Activated naive CD8-positive, alpha-beta T cell treated with anti-CD3 and anti-CD28 coated beads for 36 hours (primary cell): ENCODE measurements at regions not wholly inside any gene's neighbourhood (a gene's known extent, or its start where the extent isn't known, plus 50 kb on each side); places are given as distances from the start of the nearest gene placed in this dataset.

Source experiments
- DNase-seq: peaks from one replicate; pipeline ENCODE4 v3.0.0; 2021
- H3K27ac Mint-ChIP-seq: one replicate; pipeline ENCODE4 v1.8.0; 2022; ENCODE audit warnings: mild to moderate bottlenecking, moderate library complexity, mixed read lengths
- H3K27me3 Mint-ChIP-seq: one replicate; pipeline ENCODE4 v1.8.0; 2022; ENCODE audit warnings: mild to moderate bottlenecking, mixed read lengths
- H3K36me3 Mint-ChIP-seq: one replicate; pipeline ENCODE4 v1.8.0; 2021; ENCODE audit warnings: mild to moderate bottlenecking, mixed read lengths
- H3K4me1 Mint-ChIP-seq: one replicate; pipeline ENCODE4 v1.8.0; 2021; ENCODE audit warnings: mixed read lengths
- H3K4me3 Mint-ChIP-seq: one replicate; pipeline ENCODE4 v1.8.0; 2022; ENCODE audit warnings: mild to moderate bottlenecking, moderate library complexity, mixed read lengths
- H3K9me3 Mint-ChIP-seq: one replicate; pipeline ENCODE4 v1.8.0; 2022; ENCODE audit warnings: mixed read lengths

DNA sequence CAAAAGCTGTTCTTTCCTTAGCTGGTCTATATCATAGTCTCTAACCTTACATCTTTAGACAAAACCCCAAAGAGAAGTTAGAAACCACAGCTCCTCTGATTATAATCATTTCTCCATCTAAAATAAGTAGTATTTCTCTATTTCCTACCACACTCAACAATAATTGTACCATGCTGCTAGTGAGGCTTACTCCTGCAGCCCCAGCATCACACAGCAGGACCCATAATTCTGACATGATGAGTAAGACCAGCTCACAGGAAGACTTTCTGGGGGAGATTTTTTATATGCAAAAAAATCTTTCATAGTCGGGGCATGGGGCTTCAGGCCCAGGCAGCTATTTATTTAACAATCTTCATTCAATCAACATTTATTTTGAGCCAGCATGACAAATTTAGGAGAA lies 441.6 kb downstream of the DYNC2H1 start:
- no peak for DNase-seq
- Mint-ChIP-seq H3K9me3 (no peaks in the 10 kb centered on the region), H3K36me3 (no peaks in the 10 kb centered on the region), H3K4me1 (no peaks in the 10 kb centered on the region), H3K27ac (no peak overlapping the region), H3K4me3 (no peak overlapping the region), H3K27me3 (no peaks in the 10 kb centered on the region)

DNA sequence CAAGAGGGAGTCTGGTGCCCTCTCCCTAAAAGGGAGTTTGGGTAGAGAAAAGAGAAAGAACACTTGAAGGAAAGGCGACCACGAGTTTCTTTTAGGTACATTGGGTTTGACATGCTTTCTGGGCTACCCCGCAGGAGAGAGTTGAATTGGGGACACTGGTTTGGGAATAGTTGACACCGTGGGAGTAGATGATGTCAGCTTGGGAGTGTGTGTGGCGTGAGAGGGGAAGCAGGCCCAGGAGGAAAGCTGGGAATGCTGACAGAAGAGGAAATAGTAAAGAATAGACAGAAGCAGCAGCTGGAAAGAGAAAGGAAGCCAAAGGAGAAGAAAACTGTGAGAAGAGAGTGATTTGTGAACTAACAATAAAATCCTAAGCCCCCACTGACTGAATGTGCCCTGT lies 442.9 kb downstream of the DYNC2H1 start:
- H3K27ac Mint-ChIP-seq = no peak overlapping the region
- H3K9me3 Mint-ChIP-seq = no peaks in the 10 kb centered on the region
- H3K36me3 Mint-ChIP-seq = no peaks in the 10 kb centered on the region
- no peak for DNase-seq
- H3K4me3 Mint-ChIP-seq = no peak overlapping the region
- H3K27me3 Mint-ChIP-seq = no peaks in the 10 kb centered on the region
- no peaks in the 10 kb centered on the region for H3K4me1 Mint-ChIP-seq

DNA sequence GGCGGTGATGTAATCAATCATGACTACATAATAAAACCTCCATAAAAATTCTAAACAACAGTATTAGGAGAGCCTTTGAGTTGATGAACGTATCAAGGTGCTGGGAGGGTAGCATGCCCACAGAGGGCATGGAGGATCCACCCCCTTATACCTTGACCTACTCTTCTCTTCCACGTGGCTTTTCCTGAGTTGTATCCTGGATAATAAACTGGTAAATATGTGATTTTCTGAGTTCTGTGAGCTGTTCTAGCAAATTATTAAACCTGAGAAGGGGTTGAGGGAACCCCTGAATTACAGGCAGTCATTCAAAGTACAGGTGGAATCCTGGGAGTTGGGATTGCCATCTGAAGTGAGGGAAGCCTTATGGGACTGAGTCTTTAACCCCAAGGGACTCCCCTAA lies 446.9 kb downstream of the DYNC2H1 start:
- Mint-ChIP-seq H3K4me3 (no peak overlapping the region), H3K9me3 (no peaks in the 10 kb centered on the region), H3K27ac (no peak overlapping the region), H3K4me1 (no peaks in the 10 kb centered on the region), H3K36me3 (no peaks in the 10 kb centered on the region), H3K27me3 (no peaks in the 10 kb centered on the region)
- no peak for DNase-seq

DNA sequence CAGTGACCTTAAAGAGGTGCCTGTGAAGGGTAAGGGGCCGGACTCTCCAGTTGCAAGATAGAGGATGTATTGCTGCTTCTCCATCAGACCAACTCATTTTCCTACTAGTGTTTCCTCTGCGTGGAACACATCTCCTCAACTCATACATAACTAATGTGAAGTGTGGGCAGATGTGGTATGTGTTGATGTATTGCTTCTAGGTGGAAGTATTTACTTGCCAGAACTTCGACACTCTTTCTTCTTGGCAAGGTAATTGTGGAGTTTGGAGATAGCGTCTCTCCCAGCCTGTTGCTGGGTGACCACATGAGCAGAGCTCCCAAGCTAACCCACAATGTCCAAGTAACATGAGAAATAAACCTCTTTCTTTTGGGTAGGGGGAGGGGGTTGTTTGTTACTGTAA lies 456.9 kb downstream of the DYNC2H1 start:
- H3K4me3 Mint-ChIP-seq = no peak overlapping the region
- H3K27ac Mint-ChIP-seq = no peak overlapping the region
- H3K27me3 Mint-ChIP-seq = peaks cover 4% of the 10 kb centered on the region

DNA sequence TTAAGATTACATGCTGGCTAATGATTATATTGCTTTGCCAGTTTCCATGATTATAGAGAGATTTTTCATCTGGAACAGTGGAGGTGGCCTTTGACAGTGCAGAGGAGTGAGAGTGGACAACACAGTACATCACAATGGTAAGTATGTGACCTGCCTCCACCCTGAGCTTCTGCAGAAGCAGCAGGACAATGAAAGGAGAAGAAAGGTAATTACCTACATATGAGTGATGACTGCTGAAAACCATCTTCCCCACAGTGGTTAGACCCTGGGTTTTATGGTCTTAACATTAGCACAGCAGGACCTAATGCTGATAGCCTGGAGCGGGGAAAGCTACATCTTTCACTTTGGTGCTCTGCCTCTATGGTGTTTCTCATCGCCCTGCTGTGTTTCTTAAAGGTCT lies 454.7 kb upstream of the DDI1 start:
- H3K9me3 Mint-ChIP-seq = no peaks in the 10 kb centered on the region
- H3K4me3 Mint-ChIP-seq = no peak overlapping the region
- no peak overlapping the region for H3K27ac Mint-ChIP-seq
- no peak for DNase-seq
- no peaks in the 10 kb centered on the region for H3K4me1 Mint-ChIP-seq
- no peaks in the 10 kb centered on the region for H3K27me3 Mint-ChIP-seq
- H3K36me3 Mint-ChIP-seq = no peaks in the 10 kb centered on the region

More for the DNA sequence above, 456.9 kb downstream of the DYNC2H1 start:
- no peak for DNase-seq
- Mint-ChIP-seq H3K36me3 (no peaks in the 10 kb centered on the region), H3K9me3 (no peaks in the 10 kb centered on the region), H3K4me1 (no peaks in the 10 kb centered on the region)

DNA sequence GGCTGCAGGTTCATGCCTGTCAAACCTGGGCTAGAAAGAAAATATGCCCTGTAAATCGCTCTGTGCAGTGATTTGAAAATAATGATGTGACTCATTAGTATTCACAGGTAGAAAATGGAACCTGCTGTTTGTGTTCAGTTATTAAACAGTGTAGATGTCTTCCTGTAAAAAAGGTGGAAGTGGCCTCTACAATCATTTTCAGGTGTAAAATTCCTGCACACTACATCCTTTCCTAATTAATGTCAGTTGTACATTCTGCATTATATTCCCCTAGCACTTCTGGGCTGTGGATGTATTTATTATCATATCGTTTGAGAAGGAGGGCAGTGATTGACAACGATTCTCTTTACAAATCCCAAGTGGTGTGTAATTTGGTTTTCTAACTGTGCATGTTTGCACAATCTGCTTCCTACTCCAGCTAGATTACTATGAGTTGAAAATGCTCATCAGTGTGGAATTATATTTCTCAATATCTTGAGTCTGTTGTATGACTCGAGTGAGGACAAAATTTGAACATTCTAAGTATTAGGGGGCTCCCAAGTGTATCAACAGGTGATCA lies 454.0 kb upstream of the DDI1 start:
- H3K4me1 Mint-ChIP-seq = no peaks in the 10 kb centered on the region
- no peaks in the 10 kb centered on the region for H3K9me3 Mint-ChIP-seq
- H3K36me3 Mint-ChIP-seq = no peaks in the 10 kb centered on the region
- no peak overlapping the region for H3K27ac Mint-ChIP-seq
- H3K27me3 Mint-ChIP-seq = peaks cover 1% of the 10 kb centered on the region
- H3K4me3 Mint-ChIP-seq = no peak overlapping the region
- DNase-seq = no peak

DNA sequence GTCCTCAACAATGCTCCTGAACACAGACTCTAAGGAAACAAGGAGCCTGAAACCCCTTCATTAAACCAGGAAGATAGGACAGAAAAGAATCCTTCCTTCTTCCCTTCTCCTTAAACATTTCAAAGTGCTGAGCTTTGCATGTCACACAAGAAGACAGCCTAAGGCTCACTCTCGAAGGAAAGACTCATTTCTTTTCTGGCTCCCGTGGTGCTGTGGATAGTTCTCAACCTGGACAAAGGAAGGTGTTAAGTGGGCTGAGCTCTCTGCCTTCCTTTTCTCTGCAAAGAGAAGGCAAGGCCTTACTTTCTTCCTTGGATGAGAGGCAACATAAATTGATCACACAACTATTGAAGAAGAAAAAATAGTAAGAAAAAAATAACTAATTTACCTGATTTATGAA lies 452.4 kb upstream of the DDI1 start:
- Mint-ChIP-seq H3K9me3 (no peaks in the 10 kb centered on the region), H3K4me1 (no peaks in the 10 kb centered on the region), H3K27ac (no peak overlapping the region), H3K36me3 (no peaks in the 10 kb centered on the region), H3K27me3 (peaks cover 4% of the 10 kb centered on the region), H3K4me3 (no peak overlapping the region)
- DNase-seq = no peak

DNA sequence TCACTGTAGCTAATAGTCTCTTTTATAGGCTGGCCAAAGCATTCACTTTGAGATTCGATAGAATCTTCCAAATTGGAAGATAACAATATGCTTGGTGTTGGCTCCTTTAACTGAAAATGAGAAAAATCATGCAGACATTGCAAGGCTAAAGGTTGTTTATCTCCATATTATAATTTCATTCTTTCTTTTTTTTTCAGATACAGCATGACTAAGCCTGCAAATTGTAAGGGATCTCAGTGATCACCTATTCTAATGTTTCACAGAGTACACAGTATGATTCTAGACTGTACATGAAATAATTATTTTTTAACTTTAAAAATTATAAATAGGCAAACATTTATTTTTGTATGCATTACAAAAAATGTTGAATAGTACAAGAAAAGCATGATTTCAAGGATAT lies 451.7 kb upstream of the DDI1 start:
- H3K27ac Mint-ChIP-seq = no peak overlapping the region
- peaks cover 4% of the 10 kb centered on the region for H3K27me3 Mint-ChIP-seq
- no peaks in the 10 kb centered on the region for H3K36me3 Mint-ChIP-seq
- no peak overlapping the region for H3K4me3 Mint-ChIP-seq
- no peaks in the 10 kb centered on the region for H3K9me3 Mint-ChIP-seq
- no peak for DNase-seq
- no peaks in the 10 kb centered on the region for H3K4me1 Mint-ChIP-seq

DNA sequence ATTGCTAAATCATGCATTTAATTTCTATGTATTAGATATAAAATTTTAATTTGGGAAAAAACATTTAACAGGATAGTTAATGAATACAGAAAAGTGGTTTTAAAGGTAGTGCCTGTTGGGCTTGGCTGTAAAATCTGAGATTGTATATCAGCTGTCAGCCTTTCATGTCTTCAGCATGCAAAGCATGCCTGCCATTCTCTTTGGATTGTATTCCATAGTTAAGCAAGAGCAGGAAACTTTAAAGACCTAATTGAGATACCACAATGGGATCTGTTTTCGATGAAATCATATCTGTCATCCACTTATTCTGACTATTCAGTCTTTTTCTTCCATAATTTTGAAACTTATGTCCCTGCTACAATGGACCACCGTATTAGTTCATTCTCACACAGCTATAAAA lies 451.0 kb upstream of the DDI1 start:
- no peak overlapping the region for H3K4me3 Mint-ChIP-seq
- no peak for DNase-seq
- no peaks in the 10 kb centered on the region for H3K4me1 Mint-ChIP-seq
- H3K27me3 Mint-ChIP-seq = peaks cover 4% of the 10 kb centered on the region
- H3K27ac Mint-ChIP-seq = no peak overlapping the region
- no peaks in the 10 kb centered on the region for H3K36me3 Mint-ChIP-seq
- H3K9me3 Mint-ChIP-seq = no peaks in the 10 kb centered on the region

DNA sequence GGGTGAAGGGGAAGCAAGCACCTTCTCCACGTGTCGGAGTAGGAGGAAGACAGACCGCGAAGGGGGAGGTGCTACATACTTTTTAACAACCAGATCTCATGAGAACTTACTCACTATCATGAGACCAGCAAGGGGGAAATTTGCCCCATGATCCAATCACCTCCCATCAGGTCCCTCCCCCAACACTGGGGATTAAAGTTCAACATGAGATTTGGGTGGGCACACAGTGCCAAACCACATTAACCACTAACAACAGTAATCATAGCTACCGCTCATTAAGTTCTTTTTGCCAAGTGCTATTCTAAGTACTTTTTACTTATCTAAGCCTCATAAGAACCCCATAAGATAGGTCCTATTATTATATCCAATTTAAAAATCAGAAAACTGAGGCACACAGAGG lies 450.5 kb upstream of the DDI1 start:
- Mint-ChIP-seq H3K4me3 (no peak overlapping the region), H3K27ac (no peak overlapping the region), H3K36me3 (no peaks in the 10 kb centered on the region), H3K27me3 (peaks cover 4% of the 10 kb centered on the region), H3K9me3 (no peaks in the 10 kb centered on the region), H3K4me1 (no peaks in the 10 kb centered on the region)
- DNase-seq = no peak

DNA sequence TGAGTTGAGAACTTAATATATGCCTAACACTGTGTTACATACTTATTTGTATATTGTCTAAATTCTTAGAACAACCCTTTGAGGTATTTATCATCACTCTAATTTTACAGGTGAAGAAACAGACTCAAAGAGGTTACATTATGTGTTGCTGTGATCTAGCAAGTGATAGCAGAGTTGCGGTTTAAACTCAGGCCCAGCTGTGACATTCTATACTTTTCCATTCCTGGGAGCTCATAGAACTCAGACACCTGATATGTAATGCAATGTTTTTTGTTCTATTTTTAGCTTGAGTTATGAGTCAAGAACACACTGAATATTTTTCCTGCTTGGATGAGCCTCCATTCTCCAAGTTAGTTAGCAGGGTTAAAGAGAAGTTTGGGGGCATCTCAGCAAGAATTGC lies 449.7 kb upstream of the DDI1 start:
- no peaks in the 10 kb centered on the region for H3K9me3 Mint-ChIP-seq
- DNase-seq = no peak
- H3K4me1 Mint-ChIP-seq = no peaks in the 10 kb centered on the region
- no peak overlapping the region for H3K27ac Mint-ChIP-seq
- peaks cover 4% of the 10 kb centered on the region for H3K27me3 Mint-ChIP-seq
- H3K4me3 Mint-ChIP-seq = no peak overlapping the region
- H3K36me3 Mint-ChIP-seq = no peaks in the 10 kb centered on the region

DNA sequence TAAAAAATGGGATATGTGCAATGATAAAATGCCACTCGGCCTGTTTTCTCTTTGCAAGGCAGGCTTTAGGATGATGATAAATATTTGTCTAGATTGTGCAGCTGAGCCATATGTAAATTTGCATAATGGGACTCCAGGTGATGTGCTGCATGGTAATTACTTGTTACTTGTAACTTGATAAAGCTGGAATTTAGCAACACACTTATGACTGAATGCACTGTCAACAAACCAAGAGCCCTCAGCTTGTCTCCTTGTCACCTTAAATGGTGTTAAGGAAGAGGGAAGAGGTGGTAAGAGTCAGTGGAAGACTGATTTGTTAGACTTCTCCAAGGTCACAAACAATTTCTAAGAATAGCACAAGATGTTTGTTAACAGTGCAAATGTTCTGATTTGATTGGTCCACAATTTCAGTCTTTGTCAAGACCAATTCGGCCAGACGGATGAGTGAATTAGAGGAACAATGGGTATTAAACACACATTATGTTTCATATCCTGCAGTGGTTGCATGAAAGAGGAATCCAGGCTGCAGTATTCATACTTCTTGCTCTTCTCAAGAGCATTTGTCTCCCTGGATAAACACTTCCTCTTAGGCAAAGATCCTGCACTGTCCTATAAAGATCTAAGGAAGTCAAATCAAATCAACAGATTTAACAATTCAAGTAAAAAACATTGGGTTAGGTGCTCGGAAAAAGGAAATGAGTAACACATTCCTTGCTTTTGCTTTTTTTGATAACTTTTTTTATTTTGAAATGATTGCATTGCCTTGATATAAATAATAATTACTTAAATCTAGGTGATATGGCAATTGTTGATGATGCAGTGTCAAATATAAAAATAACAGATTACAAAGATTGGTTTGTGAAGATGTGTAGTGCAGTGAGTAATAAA lies 448.3 kb upstream of the DDI1 start:
- Mint-ChIP-seq H3K9me3 (no peaks in the 10 kb centered on the region), H3K27ac (no peak overlapping the region), H3K4me3 (no peak overlapping the region), H3K27me3 (peaks cover 4% of the 10 kb centered on the region), H3K36me3 (no peaks in the 10 kb centered on the region), H3K4me1 (no peaks in the 10 kb centered on the region)
- no peak for DNase-seq

DNA sequence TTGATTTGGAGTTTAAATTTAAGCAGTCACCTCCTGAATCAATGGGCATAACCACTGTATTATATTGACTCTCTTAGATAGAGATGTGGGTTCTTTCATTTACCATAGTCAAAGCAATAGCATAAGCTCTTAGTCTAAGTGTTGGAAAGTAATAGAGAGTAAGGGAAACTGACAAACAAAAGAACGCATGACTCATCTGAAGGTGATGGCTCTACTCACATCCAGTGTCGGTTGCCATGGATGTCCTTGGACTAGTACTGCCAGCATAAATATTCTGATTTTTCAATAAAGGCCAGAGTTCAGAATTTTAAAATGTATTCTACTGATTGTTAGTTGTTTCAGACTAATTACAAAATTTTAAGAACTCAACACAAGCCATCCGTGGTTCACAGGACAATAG lies 444.9 kb upstream of the DDI1 start:
- no peak for DNase-seq
- Mint-ChIP-seq H3K27me3 (peaks cover 4% of the 10 kb centered on the region), H3K4me1 (no peaks in the 10 kb centered on the region), H3K9me3 (no peaks in the 10 kb centered on the region), H3K36me3 (no peaks in the 10 kb centered on the region), H3K27ac (no peak overlapping the region), H3K4me3 (no peak overlapping the region)

DNA sequence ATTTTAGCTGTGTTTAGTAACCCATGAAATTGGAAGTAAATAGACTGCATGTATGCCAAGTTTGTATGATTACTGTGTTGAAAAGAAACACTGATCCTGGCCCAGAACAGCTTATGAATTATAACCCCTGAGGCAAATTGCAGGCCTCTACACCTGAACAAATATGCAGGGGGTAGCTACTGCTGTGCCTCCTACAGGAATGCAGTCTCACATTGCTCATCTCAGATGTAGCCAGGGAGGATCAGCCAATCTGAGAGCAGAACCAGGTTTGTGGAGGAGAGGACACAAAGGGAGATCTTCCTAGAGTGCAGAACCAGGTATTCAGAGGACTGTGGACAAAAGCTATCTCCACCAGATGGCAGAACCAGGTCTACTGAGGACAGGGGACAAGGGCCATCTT lies 442.2 kb upstream of the DDI1 start:
- no peak overlapping the region for H3K27ac Mint-ChIP-seq
- H3K36me3 Mint-ChIP-seq = no peaks in the 10 kb centered on the region
- no peak overlapping the region for H3K4me3 Mint-ChIP-seq
- DNase-seq = no peak
- H3K9me3 Mint-ChIP-seq = no peaks in the 10 kb centered on the region
- peaks cover 4% of the 10 kb centered on the region for H3K27me3 Mint-ChIP-seq
- H3K4me1 Mint-ChIP-seq = no peaks in the 10 kb centered on the region

DNA sequence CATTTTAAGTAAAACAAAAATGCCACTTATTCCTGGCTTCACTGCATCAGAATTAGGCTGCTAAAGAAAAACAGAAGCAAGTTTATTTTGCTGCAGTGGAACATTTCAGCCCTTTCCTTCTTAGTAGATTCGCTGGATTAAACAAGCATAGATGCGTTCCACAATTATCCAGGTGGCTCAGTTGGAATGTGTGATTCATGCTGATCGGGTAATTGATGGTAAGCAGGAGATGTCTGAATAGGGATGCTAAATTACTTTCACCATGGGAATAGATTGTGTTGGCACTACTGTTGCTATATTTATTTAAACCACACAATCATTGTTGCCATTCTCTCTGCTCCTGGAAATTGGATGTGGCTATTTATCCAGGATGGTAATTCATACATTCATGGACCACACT lies 440.1 kb upstream of the DDI1 start:
- Mint-ChIP-seq H3K4me1 (no peaks in the 10 kb centered on the region), H3K27ac (no peak overlapping the region), H3K27me3 (peaks cover 10% of the 10 kb centered on the region), H3K9me3 (no peaks in the 10 kb centered on the region), H3K36me3 (no peaks in the 10 kb centered on the region), H3K4me3 (no peak overlapping the region)
- DNase-seq = no peak

DNA sequence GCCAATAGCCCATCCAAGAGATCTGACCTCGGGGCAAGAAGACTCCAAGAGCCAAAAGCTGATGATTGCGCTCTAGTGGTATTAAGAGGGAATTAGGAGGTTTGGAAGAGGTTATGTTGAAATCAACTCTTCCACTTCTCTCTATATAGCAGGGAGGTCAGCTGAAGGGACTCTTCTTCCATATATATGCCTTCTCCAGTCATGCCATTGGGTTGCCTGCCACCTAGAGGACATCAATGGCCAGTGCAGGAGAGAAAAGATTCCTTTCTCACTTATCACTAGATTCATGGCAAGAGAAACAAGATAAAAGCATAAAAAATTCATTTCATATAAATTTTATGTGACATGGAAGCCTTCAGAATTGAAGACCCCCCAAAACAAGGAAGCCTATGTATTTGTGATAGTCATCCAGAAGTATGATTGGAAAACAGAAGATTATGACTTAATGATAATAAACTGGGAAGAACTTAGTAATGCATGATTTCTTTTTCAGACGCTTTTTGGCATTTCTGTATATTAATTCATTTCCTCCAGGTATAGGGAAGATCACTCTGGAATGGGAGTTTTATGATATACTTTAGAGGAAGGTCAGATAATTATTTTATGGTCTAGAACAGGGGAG lies 435.1 kb upstream of the DDI1 start:
- Mint-ChIP-seq H3K27ac (no peak overlapping the region), H3K9me3 (no peaks in the 10 kb centered on the region), H3K27me3 (peaks cover 34% of the 10 kb centered on the region), H3K4me1 (no peaks in the 10 kb centered on the region), H3K4me3 (no peak overlapping the region), H3K36me3 (no peaks in the 10 kb centered on the region)
- DNase-seq = peak; percentile 10
